ENCODE measurements at regions not wholly inside any gene's neighbourhood (a gene's known extent, or its start where the extent isn't known, plus 50 kb on each side); places are given as distances from the start of the nearest gene placed in this dataset.

DNA sequence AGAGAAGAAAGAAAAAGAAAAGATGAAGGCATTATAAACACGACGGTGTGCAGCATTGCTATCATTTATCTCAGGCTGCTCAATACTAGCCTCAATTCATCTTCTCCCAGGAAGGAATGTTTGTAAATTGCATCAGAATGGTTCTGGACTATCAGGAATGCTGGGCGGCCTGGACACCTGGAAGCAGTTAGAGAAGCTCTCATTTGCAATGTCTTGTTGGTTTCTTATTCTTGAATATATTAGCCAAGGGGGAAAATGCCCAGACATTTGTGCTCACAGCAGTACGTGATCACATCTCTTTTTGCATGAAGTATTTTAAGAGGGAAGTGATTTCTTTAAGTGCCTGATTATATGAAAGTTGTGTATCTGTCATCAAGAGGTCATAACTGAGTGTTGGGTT, 85.6 kb upstream of the IMMP2L start:
- TF ChIP-seq, protein P1, sequence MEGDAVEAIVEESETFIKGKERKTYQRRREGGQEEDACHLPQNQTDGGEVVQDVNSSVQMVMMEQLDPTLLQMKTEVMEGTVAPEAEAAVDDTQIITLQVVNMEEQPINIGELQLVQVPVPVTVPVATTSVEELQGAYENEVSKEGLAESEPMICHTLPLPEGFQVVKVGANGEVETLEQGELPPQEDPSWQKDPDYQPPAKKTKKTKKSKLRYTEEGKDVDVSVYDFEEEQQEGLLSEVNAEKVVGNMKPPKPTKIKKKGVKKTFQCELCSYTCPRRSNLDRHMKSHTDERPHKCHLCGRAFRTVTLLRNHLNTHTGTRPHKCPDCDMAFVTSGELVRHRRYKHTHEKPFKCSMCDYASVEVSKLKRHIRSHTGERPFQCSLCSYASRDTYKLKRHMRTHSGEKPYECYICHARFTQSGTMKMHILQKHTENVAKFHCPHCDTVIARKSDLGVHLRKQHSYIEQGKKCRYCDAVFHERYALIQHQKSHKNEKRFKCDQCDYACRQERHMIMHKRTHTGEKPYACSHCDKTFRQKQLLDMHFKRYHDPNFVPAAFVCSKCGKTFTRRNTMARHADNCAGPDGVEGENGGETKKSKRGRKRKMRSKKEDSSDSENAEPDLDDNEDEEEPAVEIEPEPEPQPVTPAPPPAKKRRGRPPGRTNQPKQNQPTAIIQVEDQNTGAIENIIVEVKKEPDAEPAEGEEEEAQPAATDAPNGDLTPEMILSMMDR (IDR thresholded peaks at IDR 0.05): no peak
- TF ChIP-seq POLR2A (IDR thresholded peaks at IDR 0.05): no peak
- no peak for TF ChIP-seq EP300 (IDR thresholded peaks at IDR 0.05)
- no peak for TF ChIP-seq POLR2AphosphoS5 (IDR thresholded peaks at IDR 0.05)
